Head of caudate nucleus (tissue), 42 donors: ENCODE measurements at regions not wholly inside any gene's neighbourhood (a gene's known extent, or its start where the extent isn't known, plus 50 kb on each side); places are given as distances from the start of the nearest gene placed in this dataset.

Experiments used
- DNase-seq, 42 donors: peaks; one replicate each; pipeline versions ENCODE4 v3.0.0 to v3.0.0-alpha.2; 2020 to 2021; ENCODE audit warnings: mixed read lengths in 7 of 42
- intact Hi-C: fragments of 100-400 bp; cut with DNase I; formaldehyde crosslinking; loops from one replicate; pipeline ENCODE4 v1.15.0; 2022

GRCh38 chr5:29984156-29984540 is 1209.3 kb upstream of the CDH6 start:
- DNase-seq, result no peak
- intact Hi-C loops, result no loop called here

- intact Hi-C loops, result no loop called here
- no peak for DNase-seq
Measured at GRCh38 chr5:29983528-29984155, 1209.8 kb upstream of the CDH6 start.

- no peak for DNase-seq
- intact Hi-C loops, result no loop called here
Measured at GRCh38 chr5:29982457-29982856, 1211.0 kb upstream of the CDH6 start.

GRCh38 chr5:29972597-29972996 is 1220.9 kb upstream of the CDH6 start:
- intact Hi-C loops, result no loop called here
- no peak for DNase-seq

GRCh38 chr5:29963956-29964355 is 1229.5 kb upstream of the CDH6 start:
- intact Hi-C loops, result no loop called here
- DNase-seq, result no peak

GRCh38 chr5:29960323-29960722 is 1233.2 kb upstream of the CDH6 start:
- intact Hi-C loops, result no loop called here
- no peak for DNase-seq

- intact Hi-C loops, result no loop called here
Measured at GRCh38 chr5:29950416-29951145, 1242.9 kb upstream of the CDH6 start.

GRCh38 chr5:29949301-29949872 is 1244.1 kb upstream of the CDH6 start:
- no peak for DNase-seq
- intact Hi-C loops, result no loop called here

More at GRCh38 chr5:29950416-29951145, 1242.9 kb upstream of the CDH6 start:
- no peak for DNase-seq

- intact Hi-C loops, result no loop called here
- DNase-seq, result no peak
Measured at GRCh38 chr5:29944327-29944726, 1249.2 kb upstream of the CDH6 start.

GRCh38 chr5:29942089-29942488 is 1251.4 kb upstream of the CDH6 start:
- intact Hi-C loops, result no loop called here

GRCh38 chr5:29939988-29940387 is 1253.5 kb upstream of the CDH6 start:
- intact Hi-C loops, result no loop called here
- no peak for DNase-seq

More at GRCh38 chr5:29942089-29942488, 1251.4 kb upstream of the CDH6 start:
- DNase-seq, result no peak

GRCh38 chr5:29935371-29935770 is 1258.1 kb upstream of the CDH6 start:
- DNase-seq, result no peak
- intact Hi-C loops, result no loop called here

- intact Hi-C loops, result no loop called here
- DNase-seq, result no peak
Measured at GRCh38 chr5:29930316-29930715, 1263.2 kb upstream of the CDH6 start.

GRCh38 chr5:29924107-29924506 is 1269.4 kb upstream of the CDH6 start:
- intact Hi-C loops, result no loop called here
- DNase-seq, result no peak

- intact Hi-C loops, result no loop called here
Measured at GRCh38 chr5:29905626-29906353, 1287.7 kb upstream of the CDH6 start.

GRCh38 chr5:29902859-29903258 is 1290.6 kb upstream of the CDH6 start:
- intact Hi-C loops, result no loop called here
- DNase-seq, result no peak

More at GRCh38 chr5:29905626-29906353, 1287.7 kb upstream of the CDH6 start:
- no peak for DNase-seq

GRCh38 chr5:29899583-29899982 is 1293.9 kb upstream of the CDH6 start:
- DNase-seq, result no peak
- intact Hi-C loops, result no loop called here

- DNase-seq, result no peak
- intact Hi-C loops, result no loop called here
Measured at GRCh38 chr5:29897916-29898315, 1295.6 kb upstream of the CDH6 start.

- no peak for DNase-seq
- intact Hi-C loops, result no loop called here
Measured at GRCh38 chr5:29896646-29897045, 1296.8 kb upstream of the CDH6 start.

GRCh38 chr5:29894668-29895067 is 1298.8 kb upstream of the CDH6 start:
- DNase-seq, result no peak
- intact Hi-C loops, result no loop called here
